ENCODE measurements at regions not wholly inside any gene's neighbourhood (a gene's known extent, or its start where the extent isn't known, plus 50 kb on each side); places are given as distances from the start of the nearest gene placed in this dataset.

- no peak for TF ChIP-seq CTCF (conservative IDR thresholded peaks at IDR 0.05 in 1 of 2, IDR thresholded peaks at IDR 0.05 in 1 of 2; ENCODE audit: extremely low read depth in 1 of 2, insufficient read depth in 1 of 2, low read depth in 1 of 2, low read length in 2 of 2)
- no peak for TF ChIP-seq EZH2 (IDR thresholded peaks at IDR 0.05; ENCODE audit: borderline replicate concordance, low read length)
Observed at GRCh38 chr5:147997486-147997885, 66.3 kb upstream of the SPINK5 start.
